BLaER1 (cell line): ENCODE measurements at regions not wholly inside any gene's neighbourhood (a gene's known extent, or its start where the extent isn't known, plus 50 kb on each side); places are given as distances from the start of the nearest gene placed in this dataset.

ENCODE experiments used
- H3K27ac ChIP-seq: shearing (Covaris generic); formaldehyde crosslinking; 2 replicates; pipeline ENCODE4 v1.8.1; 2022
- H3K27me3 ChIP-seq: shearing (Covaris generic); formaldehyde crosslinking; 2 replicates; pipeline ENCODE4 v1.8.1; 2022
- H3K36me3 ChIP-seq: shearing (Covaris generic); formaldehyde crosslinking; 2 replicates; pipeline ENCODE4 v1.8.1; 2022
- H3K4me1 ChIP-seq: shearing (Covaris generic); formaldehyde crosslinking; 2 replicates; pipeline ENCODE4 v1.8.1; 2022
- H3K4me2 ChIP-seq: shearing (Covaris generic); formaldehyde crosslinking; 2 replicates; pipeline ENCODE4 v1.8.1; 2022
- H3K4me3 ChIP-seq: shearing (Covaris generic); formaldehyde crosslinking; 2 replicates; pipeline ENCODE4 v1.8.1; 2022
- H3K9ac ChIP-seq: shearing (Covaris generic); formaldehyde crosslinking; 2 replicates; pipeline ENCODE4 v1.8.1; 2022
- H3K9me3 ChIP-seq: shearing (Covaris generic); formaldehyde crosslinking; 2 replicates; pipeline ENCODE4 v1.8.1; 2022
- H4K20me1 ChIP-seq: shearing (Covaris generic); formaldehyde crosslinking; 2 replicates; pipeline ENCODE4 v1.8.1; 2022
- Cebpa-rat ChIP-seq: shearing (Covaris generic); IDR thresholded peaks from 2 replicates; pipeline ENCODE4 v1.8.1; 2022

- Histone ChIP-seq H3K4me2 (no peak overlapping the region), H3K4me3 (no peak overlapping the region), H3K9ac (no peak overlapping the region), H3K9me3 (peaks cover 22% of the 10 kb centered on the region), H3K27ac (no peak overlapping the region), H3K27me3 (no peaks in the 10 kb centered on the region), H3K36me3 (peaks cover 3% of the 10 kb centered on the region; the same call in 1 of the 2 replicates), H4K20me1 (no peaks in the 10 kb centered on the region), H3K4me1 (peaks cover 9% of the 10 kb centered on the region)
- TF ChIP-seq Cebpa-rat: no peak
These were observed 100.7 kb upstream of the ATF7IP start for GRCh38 chr12:14264778-14265177.

GRCh38 chr12:14268120-14268515 lies 97.4 kb upstream of the ATF7IP start:
- TF ChIP-seq Cebpa-rat: no peak
- Histone ChIP-seq H3K4me1 (no peaks in the 10 kb centered on the region), H3K36me3 (no peaks in the 10 kb centered on the region), H3K9ac (no peak overlapping the region), H3K4me2 (no peak overlapping the region), H3K9me3 (peaks cover 22% of the 10 kb centered on the region), H3K27ac (no peak overlapping the region), H3K4me3 (no peak overlapping the region), H4K20me1 (no peaks in the 10 kb centered on the region), H3K27me3 (no peaks in the 10 kb centered on the region)

- Histone ChIP-seq H3K27me3 (no peaks in the 10 kb centered on the region), H3K4me1 (no peaks in the 10 kb centered on the region), H4K20me1 (no peaks in the 10 kb centered on the region), H3K4me2 (no peak overlapping the region), H3K4me3 (no peak overlapping the region), H3K9ac (no peak overlapping the region), H3K9me3 (peaks cover 31% of the 10 kb centered on the region; the same call in 1 of the 2 replicates), H3K36me3 (no peaks in the 10 kb centered on the region), H3K27ac (no peak overlapping the region)
- TF ChIP-seq Cebpa-rat: no peak
These were observed 95.1 kb upstream of the ATF7IP start for GRCh38 chr12:14270392-14270791.

GRCh38 chr12:14272956-14273912 lies 92.2 kb upstream of the ATF7IP start:
- Histone ChIP-seq H3K4me3 (no peak overlapping the region), H4K20me1 (no peaks in the 10 kb centered on the region), H3K4me1 (no peaks in the 10 kb centered on the region), H3K27me3 (no peaks in the 10 kb centered on the region), H3K9me3 (peaks cover 38% of the 10 kb centered on the region; the same call in 1 of the 2 replicates), H3K4me2 (no peak overlapping the region), H3K9ac (no peak overlapping the region), H3K27ac (no peak overlapping the region), H3K36me3 (no peaks in the 10 kb centered on the region)
- no peak for TF ChIP-seq Cebpa-rat

GRCh38 chr12:14273913-14274311 lies 91.6 kb upstream of the ATF7IP start:
- no peak overlapping the region for H3K27ac ChIP-seq
- no peaks in the 10 kb centered on the region for H4K20me1 ChIP-seq
- no peaks in the 10 kb centered on the region for H3K36me3 ChIP-seq
- no peak overlapping the region for H3K4me3 ChIP-seq
- no peak for TF ChIP-seq Cebpa-rat
- H3K9me3 ChIP-seq: peaks cover 38% of the 10 kb centered on the region
- no peak overlapping the region for H3K4me2 ChIP-seq
- no peaks in the 10 kb centered on the region for H3K4me1 ChIP-seq
- no peak overlapping the region for H3K9ac ChIP-seq
- no peaks in the 10 kb centered on the region for H3K27me3 ChIP-seq

GRCh38 chr12:14275111-14275510 lies 90.4 kb upstream of the ATF7IP start:
- Histone ChIP-seq H3K27ac (no peak overlapping the region), H3K27me3 (no peaks in the 10 kb centered on the region), H3K36me3 (no peaks in the 10 kb centered on the region), H3K9ac (no peak overlapping the region), H3K9me3 (peaks cover 37% of the 10 kb centered on the region), H3K4me2 (no peak overlapping the region), H4K20me1 (no peaks in the 10 kb centered on the region), H3K4me1 (no peaks in the 10 kb centered on the region), H3K4me3 (no peak overlapping the region)
- TF ChIP-seq Cebpa-rat: no peak

GRCh38 chr12:14275886-14276285 lies 89.6 kb upstream of the ATF7IP start:
- TF ChIP-seq Cebpa-rat: no peak
- H3K27me3 ChIP-seq: no peaks in the 10 kb centered on the region
- H3K36me3 ChIP-seq: no peaks in the 10 kb centered on the region
- no peaks in the 10 kb centered on the region for H3K4me1 ChIP-seq
- H3K4me3 ChIP-seq: no peak overlapping the region
- peaks cover 34% of the 10 kb centered on the region for H3K9me3 ChIP-seq
- no peak overlapping the region for H3K9ac ChIP-seq
- H3K27ac ChIP-seq: no peak overlapping the region
- no peaks in the 10 kb centered on the region for H4K20me1 ChIP-seq
- no peak overlapping the region for H3K4me2 ChIP-seq

GRCh38 chr12:14278294-14278953 lies 87.1 kb upstream of the ATF7IP start:
- no peak overlapping the region for H3K4me3 ChIP-seq

GRCh38 chr12:14279845-14280244 lies 85.6 kb upstream of the ATF7IP start:
- Histone ChIP-seq H3K9me3 (peaks cover 23% of the 10 kb centered on the region), H3K27ac (no peak overlapping the region), H3K9ac (no peak overlapping the region), H4K20me1 (no peaks in the 10 kb centered on the region), H3K27me3 (no peaks in the 10 kb centered on the region), H3K36me3 (no peaks in the 10 kb centered on the region), H3K4me2 (no peak overlapping the region), H3K4me3 (no peak overlapping the region), H3K4me1 (peaks cover 10% of the 10 kb centered on the region; the same call in 1 of the 2 replicates)
- no peak for TF ChIP-seq Cebpa-rat

More at GRCh38 chr12:14278294-14278953, 87.1 kb upstream of the ATF7IP start:
- H3K4me2 ChIP-seq: no peak overlapping the region
- peaks cover 3% of the 10 kb centered on the region; the same call in 1 of the 2 replicates for H3K4me1 ChIP-seq
- H3K9ac ChIP-seq: no peak overlapping the region
- H4K20me1 ChIP-seq: no peaks in the 10 kb centered on the region
- peaks cover 30% of the 10 kb centered on the region for H3K9me3 ChIP-seq
- H3K36me3 ChIP-seq: no peaks in the 10 kb centered on the region
- H3K27ac ChIP-seq: no peak overlapping the region
- TF ChIP-seq Cebpa-rat: no peak
- H3K27me3 ChIP-seq: no peaks in the 10 kb centered on the region

- Histone ChIP-seq H3K27ac (no peak overlapping the region), H3K4me3 (no peak overlapping the region), H3K9me3 (peaks cover 16% of the 10 kb centered on the region; the same call in 1 of the 2 replicates), H4K20me1 (no peaks in the 10 kb centered on the region), H3K9ac (no peak overlapping the region), H3K27me3 (no peaks in the 10 kb centered on the region), H3K4me2 (no peak overlapping the region), H3K4me1 (peaks cover 10% of the 10 kb centered on the region; the same call in 1 of the 2 replicates), H3K36me3 (no peaks in the 10 kb centered on the region)
- no peak for TF ChIP-seq Cebpa-rat
These were observed 84.6 kb upstream of the ATF7IP start for GRCh38 chr12:14280921-14281320.
